ENCODE measurements at regions not wholly inside any gene's neighbourhood (a gene's known extent, or its start where the extent isn't known, plus 50 kb on each side); places are given as distances from the start of the nearest gene placed in this dataset.

DNA sequence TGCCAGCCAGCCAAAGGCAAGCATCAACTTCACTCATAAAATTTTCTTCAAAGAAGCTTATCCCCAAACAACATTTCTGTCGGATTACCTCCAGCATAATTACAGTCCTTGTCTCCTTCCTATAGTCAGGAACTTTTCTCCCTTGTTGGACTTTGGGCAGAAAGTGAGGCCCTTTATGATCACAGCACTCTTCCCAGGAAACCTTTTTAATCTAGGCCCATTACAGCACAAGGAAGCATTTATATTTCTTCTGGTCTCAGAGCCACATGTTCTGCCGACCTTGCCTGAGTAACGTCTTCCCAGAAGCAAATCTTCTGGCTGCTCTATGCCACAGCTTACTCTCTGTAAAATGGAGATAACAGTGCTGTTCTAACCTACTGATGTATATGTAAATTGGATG lies 437.2 kb upstream of the SLC35B3 start:
- Histone ChIP-seq H3K27ac (no peak overlapping the region), H3K4me1 (no peaks in the 10 kb centered on the region), H3K36me3 (no peaks in the 10 kb centered on the region), H3K4me3 (no peak overlapping the region), H3K9me3 (no peaks in the 10 kb centered on the region), H3K27me3 (no peaks in the 10 kb centered on the region)
- ATAC-seq = no peak
- DNase-seq = no peak
- TF ChIP-seq, protein P1, sequence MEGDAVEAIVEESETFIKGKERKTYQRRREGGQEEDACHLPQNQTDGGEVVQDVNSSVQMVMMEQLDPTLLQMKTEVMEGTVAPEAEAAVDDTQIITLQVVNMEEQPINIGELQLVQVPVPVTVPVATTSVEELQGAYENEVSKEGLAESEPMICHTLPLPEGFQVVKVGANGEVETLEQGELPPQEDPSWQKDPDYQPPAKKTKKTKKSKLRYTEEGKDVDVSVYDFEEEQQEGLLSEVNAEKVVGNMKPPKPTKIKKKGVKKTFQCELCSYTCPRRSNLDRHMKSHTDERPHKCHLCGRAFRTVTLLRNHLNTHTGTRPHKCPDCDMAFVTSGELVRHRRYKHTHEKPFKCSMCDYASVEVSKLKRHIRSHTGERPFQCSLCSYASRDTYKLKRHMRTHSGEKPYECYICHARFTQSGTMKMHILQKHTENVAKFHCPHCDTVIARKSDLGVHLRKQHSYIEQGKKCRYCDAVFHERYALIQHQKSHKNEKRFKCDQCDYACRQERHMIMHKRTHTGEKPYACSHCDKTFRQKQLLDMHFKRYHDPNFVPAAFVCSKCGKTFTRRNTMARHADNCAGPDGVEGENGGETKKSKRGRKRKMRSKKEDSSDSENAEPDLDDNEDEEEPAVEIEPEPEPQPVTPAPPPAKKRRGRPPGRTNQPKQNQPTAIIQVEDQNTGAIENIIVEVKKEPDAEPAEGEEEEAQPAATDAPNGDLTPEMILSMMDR (IDR thresholded peaks at IDR 0.05 in 4 of 5, conservative IDR thresholded peaks at IDR 0.05 in 1 of 5) = no peak
- no peak for TF ChIP-seq POLR2A (IDR thresholded peaks at IDR 0.05)
- intact Hi-C loops (cut with DNase I; ENCODE audit: low total_unique reads) (no loop called here), in situ Hi-C loops (cut with MboI; ENCODE audit: low sequenced_read_pairs in 4 of 4) (no loop called here)

DNA sequence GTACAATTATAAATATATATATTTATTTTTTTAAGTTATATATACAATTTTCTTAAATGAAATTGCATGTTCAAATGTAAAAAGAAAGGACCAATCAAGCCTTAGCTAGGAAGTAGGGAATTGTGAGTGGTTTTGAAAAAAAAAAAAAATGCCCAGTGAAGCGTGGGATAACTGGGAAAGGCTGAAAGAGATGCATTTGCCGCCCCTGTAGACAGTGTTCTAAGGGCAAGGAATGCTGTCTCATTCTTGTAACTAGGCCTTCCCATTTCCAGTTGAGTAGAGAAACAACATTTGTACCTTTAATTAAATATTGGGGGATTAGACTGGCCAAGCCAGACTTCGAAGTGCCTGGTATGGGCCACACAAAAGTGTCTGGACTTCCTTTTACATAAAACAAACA lies 430.1 kb upstream of the SLC35B3 start:
- ATAC-seq (no peak), DNase-seq (no peak)
- no peaks in the 10 kb centered on the region for H3K27me3 ChIP-seq
- in situ Hi-C loops (cut with MboI; ENCODE audit: low sequenced_read_pairs in 4 of 4) = no loop called here
- intact Hi-C loops (cut with DNase I; ENCODE audit: low total_unique reads) = no loop called here
- H3K4me3 ChIP-seq = no peak overlapping the region
- H3K4me1 ChIP-seq = no peaks in the 10 kb centered on the region
- no peak overlapping the region for H3K27ac ChIP-seq
- H3K9me3 ChIP-seq = no peaks in the 10 kb centered on the region
- no peaks in the 10 kb centered on the region for H3K36me3 ChIP-seq
- TF ChIP-seq POLR2A (IDR thresholded peaks at IDR 0.05) = no peak
- TF ChIP-seq, protein P1 (IDR thresholded peaks at IDR 0.05 in 4 of 5, conservative IDR thresholded peaks at IDR 0.05 in 1 of 5) = no peak

DNA sequence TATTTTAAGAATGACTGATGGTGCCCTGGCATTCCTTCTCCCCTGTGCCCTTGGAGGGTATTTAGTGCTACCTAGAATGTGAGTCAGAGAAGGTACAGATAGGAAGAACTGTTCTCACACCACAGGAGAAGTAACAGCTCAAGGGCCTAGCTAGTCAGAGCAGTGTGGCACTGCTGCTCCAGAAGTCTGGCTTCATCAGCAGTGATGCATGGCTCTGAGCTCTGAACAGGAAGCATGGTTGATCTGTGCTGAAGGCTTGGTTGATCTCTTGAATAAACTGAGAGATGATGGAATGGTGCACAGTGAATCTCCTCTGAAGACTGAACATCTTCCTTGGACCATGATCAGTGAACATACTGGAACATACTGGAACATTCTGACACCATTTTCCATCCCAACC lies 425.3 kb upstream of the SLC35B3 start:
- no peak for DNase-seq
- Histone ChIP-seq H3K27ac (no peak overlapping the region), H3K4me1 (no peaks in the 10 kb centered on the region), H3K9me3 (no peaks in the 10 kb centered on the region), H3K4me3 (no peak overlapping the region), H3K36me3 (no peaks in the 10 kb centered on the region), H3K27me3 (no peaks in the 10 kb centered on the region)
- in situ Hi-C loops (cut with MboI; ENCODE audit: low sequenced_read_pairs in 4 of 4) (no loop called here), intact Hi-C loops (cut with DNase I; ENCODE audit: low total_unique reads) (no loop called here)
- no peak for ATAC-seq
- TF ChIP-seq, protein P1 (IDR thresholded peaks at IDR 0.05 in 4 of 5, conservative IDR thresholded peaks at IDR 0.05 in 1 of 5) = no peak

DNA sequence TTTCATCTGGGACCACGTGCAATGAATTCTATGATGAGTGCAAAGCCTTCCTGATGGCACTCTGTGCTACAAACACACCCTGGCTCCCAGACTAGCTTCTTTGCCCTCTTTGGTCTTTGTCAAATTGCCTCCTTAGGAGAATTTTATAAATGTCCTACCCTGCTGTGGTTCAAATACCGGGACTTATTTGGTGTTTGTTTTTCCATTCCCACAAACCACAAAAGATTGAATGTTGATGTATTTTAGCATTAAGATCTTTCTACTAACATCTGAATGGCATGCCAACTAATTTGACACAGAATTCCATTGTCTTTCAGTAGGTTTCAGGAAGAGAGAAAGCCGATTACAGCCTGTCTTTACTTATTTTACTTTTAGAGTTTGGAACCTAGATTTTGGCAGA lies 424.2 kb upstream of the SLC35B3 start:
- Histone ChIP-seq H3K4me3 (no peak overlapping the region), H3K27ac (no peak overlapping the region), H3K27me3 (no peaks in the 10 kb centered on the region), H3K4me1 (no peaks in the 10 kb centered on the region), H3K9me3 (no peaks in the 10 kb centered on the region), H3K36me3 (no peaks in the 10 kb centered on the region)
- ATAC-seq (no peak), DNase-seq (no peak)
- in situ Hi-C loops (cut with MboI; ENCODE audit: low sequenced_read_pairs in 4 of 4) = no loop called here
- no peak for TF ChIP-seq POLR2A (IDR thresholded peaks at IDR 0.05)
- TF ChIP-seq, protein P1 (IDR thresholded peaks at IDR 0.05 in 4 of 5, conservative IDR thresholded peaks at IDR 0.05 in 1 of 5) = no peak
- intact Hi-C loops (cut with DNase I; ENCODE audit: low total_unique reads) = no loop called here

DNA sequence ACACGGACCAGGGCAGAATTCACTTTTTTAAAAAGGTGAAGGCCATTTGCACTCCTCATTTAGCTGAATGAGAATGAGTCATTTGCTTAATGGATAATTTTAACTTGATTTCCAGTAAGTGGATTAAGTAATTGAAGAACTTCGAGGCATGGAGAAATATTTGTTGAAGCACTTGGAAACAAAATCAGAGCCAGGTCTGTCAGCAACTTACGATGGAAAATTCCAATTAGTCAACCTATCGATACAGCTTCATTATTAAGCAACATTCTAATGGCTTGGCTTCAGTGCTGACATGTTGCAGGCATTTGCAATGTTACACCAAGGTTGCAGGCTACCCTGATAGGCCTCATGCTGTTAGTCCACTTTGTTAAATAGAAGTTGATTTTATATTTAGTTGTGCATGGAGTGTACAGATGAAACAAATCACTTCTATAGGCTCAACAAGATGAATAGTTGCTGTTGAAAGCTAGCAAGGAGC lies 423.5 kb upstream of the SLC35B3 start:
- Histone ChIP-seq H3K4me3 (no peak overlapping the region), H3K27me3 (no peaks in the 10 kb centered on the region), H3K4me1 (no peaks in the 10 kb centered on the region), H3K36me3 (no peaks in the 10 kb centered on the region), H3K27ac (no peak overlapping the region), H3K9me3 (no peaks in the 10 kb centered on the region)
- TF ChIP-seq POLR2A (IDR thresholded peaks at IDR 0.05) = no peak
- TF ChIP-seq, protein P1 (IDR thresholded peaks at IDR 0.05 in 4 of 5, conservative IDR thresholded peaks at IDR 0.05 in 1 of 5) = no peak
- in situ Hi-C loops (cut with MboI; ENCODE audit: low sequenced_read_pairs in 4 of 4) (no loop called here), intact Hi-C loops (cut with DNase I; ENCODE audit: low total_unique reads) (no loop called here)
- DNase-seq (no peak), ATAC-seq (no peak)

Measured in gastrocnemius medialis (tissue), 4 donors.